Activated T-cell treated with anti-CD3 and anti-CD28 coated beads, Interleukin-2, amount 50 U/mL, for 72 hours (primary cell): ENCODE measurements at regions not wholly inside any gene's neighbourhood (a gene's known extent, or its start where the extent isn't known, plus 50 kb on each side); places are given as distances from the start of the nearest gene placed in this dataset.
A peak's percentile ranks its signal among the peaks of the same experiment; 100 is the strongest.

Experiments
- ATAC-seq, 2 donors: fragments of 150-1000 bp; cut with Tn5 transposase; replicated peaks in 1 of 2; 2 replicates each; pipeline ENCODE4 v1.10.0; 2021; ENCODE audit warnings: moderate library complexity in 2 of 2, mild to moderate bottlenecking in 1 of 2
- DNase-seq, 2 donors: peaks; one replicate each; pipeline ENCODE4 v3.0.0; 2021 to 2022; ENCODE audit warnings: mixed read lengths in 1 of 2
- H3K27ac Mint-ChIP-seq: one replicate; pipeline ENCODE4 v1.8.0; 2022; ENCODE audit warnings: mild to moderate bottlenecking, moderate library complexity, mixed read lengths
- H3K27me3 Mint-ChIP-seq: one replicate; pipeline ENCODE4 v1.8.0; 2022; ENCODE audit warnings: low read depth, mixed read lengths
- H3K36me3 Mint-ChIP-seq, 2 donors: one replicate each; pipeline ENCODE4 v1.8.0; 2022; ENCODE audit warnings: mixed read lengths in 2 of 2, mild to moderate bottlenecking in 1 of 2; ENCODE audit not compliant: insufficient read depth in 2 of 2
- H3K4me1 Mint-ChIP-seq: one replicate; pipeline ENCODE4 v1.8.0; 2022; ENCODE audit warnings: low read depth, mixed read lengths
- H3K4me3 Mint-ChIP-seq, 2 donors: one replicate each; pipeline ENCODE4 v1.8.0; 2022; ENCODE audit warnings: mild to moderate bottlenecking in 2 of 2, mixed read lengths in 2 of 2, moderate library complexity in 2 of 2
- H3K9me3 Mint-ChIP-seq, 2 donors: one replicate each; pipeline ENCODE4 v1.8.0; 2022; ENCODE audit warnings: mixed read lengths in 2 of 2

DNA sequence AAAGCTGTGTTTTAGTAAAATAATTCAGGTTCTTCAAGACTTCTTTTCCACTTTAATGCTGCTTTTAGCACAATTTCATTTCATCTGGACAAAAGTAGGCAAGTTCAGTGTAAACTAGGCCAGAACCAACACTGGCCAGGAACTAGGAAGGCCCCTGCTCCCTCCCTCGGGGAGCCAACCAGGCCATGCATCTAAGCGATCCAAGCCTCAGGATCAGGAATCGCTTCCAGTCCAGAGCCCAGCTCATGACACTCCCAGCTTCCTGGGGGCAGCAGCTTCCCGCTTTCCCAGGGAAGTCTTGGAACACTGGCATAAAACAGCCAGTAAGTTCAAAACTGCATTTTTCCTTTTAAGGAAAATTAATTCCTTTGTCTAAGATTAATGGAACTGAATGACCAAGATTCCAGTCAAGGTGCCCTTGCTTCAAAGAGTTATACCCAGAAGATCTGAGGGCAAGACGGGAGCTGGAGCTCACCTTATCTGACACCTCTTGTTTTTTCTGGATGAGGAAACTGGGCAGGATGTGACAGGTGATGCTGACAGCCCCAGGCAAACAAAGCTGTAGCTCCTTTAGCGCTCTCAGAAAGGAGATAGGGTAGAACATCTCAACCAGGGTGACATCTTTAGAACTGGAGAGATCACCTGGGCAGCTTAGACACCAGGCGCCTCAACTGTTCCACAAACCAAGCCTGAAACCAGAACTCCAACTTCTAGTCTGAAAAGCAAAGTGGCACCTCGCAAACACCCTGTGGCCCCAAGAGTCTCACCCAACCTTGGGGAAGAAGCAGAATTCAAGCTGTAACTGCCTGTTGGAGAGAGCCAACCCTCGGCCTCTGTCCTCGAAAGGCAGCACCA lies 61.4 kb upstream of the PNMA1 start:
- ATAC-seq (no peak), DNase-seq (no peak)
- H3K9me3 Mint-ChIP-seq = no peaks in the 10 kb centered on the region
- H3K36me3 Mint-ChIP-seq = peaks cover 0 to 2% of the 10 kb centered on the region in 2 donors
- no peak overlapping the region for H3K4me3 Mint-ChIP-seq
- peaks cover 82% of the 10 kb centered on the region for H3K4me1 Mint-ChIP-seq
- H3K27me3 Mint-ChIP-seq = no peaks in the 10 kb centered on the region
- H3K27ac Mint-ChIP-seq = peak overlapping the region; percentile 31

DNA sequence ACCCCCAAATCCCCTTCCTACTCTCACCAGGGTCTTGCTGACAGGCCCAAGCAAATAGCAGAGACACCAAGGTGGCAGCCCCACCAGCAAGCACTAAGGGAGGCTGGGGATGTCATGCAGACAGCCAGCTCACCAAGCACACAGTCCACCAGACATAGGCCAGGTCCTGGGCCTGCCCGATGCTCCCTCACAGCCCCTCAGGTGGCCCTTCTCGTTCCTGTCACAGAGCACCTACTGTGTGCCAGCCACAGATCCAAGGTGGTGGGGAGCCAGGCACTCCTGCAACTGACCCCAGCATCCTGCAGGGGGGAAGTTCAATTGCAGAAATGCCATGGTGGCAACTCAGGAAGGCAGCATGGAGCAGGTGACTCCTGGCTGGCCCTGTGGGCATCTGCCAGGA lies 60.5 kb upstream of the PNMA1 start:
- H3K4me1 Mint-ChIP-seq = peaks cover 91% of the 10 kb centered on the region
- DNase-seq (no peak), ATAC-seq (no peak)
- peak overlapping the region; percentile 51 for H3K27ac Mint-ChIP-seq
- H3K27me3 Mint-ChIP-seq = no peaks in the 10 kb centered on the region
- H3K36me3 Mint-ChIP-seq = peaks cover 0 to 2% of the 10 kb centered on the region in 2 donors
- peak overlapping the region; percentile 7 to 13 for H3K4me3 Mint-ChIP-seq
- H3K9me3 Mint-ChIP-seq = no peaks in the 10 kb centered on the region

DNA sequence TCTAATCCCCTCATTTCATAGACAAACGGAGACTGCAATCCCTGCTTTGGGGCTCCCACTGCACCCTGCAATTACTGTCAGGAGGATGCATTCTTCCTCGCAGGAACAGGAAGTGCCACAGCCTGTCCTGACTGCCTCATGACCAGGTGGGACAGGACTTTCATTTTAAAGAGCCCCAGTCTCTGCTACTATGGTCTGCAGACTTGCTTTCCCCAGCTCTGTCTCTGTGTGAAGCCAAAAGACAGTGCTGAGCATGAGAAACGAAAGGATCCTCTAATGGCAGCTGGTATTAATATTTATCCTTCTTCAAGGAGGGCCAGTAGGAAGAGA lies 60.0 kb upstream of the PNMA1 start:
- H3K27ac Mint-ChIP-seq = peak overlapping the region; percentile 51
- peaks cover 92% of the 10 kb centered on the region for H3K4me1 Mint-ChIP-seq
- H3K9me3 Mint-ChIP-seq = no peaks in the 10 kb centered on the region
- ATAC-seq (no peak), DNase-seq (no peak)
- H3K36me3 Mint-ChIP-seq = peaks cover 0 to 2% of the 10 kb centered on the region in 2 donors
- H3K27me3 Mint-ChIP-seq = no peaks in the 10 kb centered on the region
- peak overlapping the region in 1 of 2 donors; percentile 13 for H3K4me3 Mint-ChIP-seq

DNA sequence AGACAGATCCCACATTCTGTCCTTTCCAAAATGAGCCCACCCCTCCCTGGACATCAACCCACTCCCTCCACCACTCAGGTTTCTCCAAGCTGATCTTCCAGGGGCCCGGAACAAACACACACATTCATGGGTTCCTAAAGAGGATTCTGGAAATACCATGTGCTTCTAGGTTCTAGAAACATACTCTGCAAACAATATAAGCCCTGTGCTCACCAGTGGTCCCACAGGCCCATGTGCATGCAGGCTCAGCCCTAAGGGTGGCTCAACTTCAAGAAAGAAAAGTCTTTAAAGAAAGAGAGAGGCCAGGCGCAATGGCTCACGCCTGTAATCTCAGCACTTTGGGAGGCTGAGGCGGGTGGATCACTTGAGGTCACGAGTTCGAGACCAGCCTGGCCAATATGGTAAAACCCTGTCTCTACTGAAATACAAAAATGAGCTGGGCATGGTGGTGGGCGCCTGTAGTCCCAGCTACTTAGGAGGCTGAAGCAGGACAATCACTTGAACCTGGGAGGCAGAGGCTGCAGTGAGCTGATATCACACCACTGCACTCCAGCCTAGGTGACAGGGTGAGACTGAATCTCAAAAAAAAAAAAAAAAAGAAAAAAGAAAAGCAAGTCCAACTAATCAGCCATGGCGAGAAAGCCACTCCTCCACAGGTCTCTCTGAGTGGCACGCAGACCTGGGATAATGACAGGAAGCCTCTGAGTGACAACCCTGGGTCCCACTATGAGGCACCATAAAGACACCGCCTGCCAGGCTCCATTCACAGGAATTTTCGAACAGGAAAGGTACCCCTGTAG lies 59.5 kb upstream of the PNMA1 start:
- Mint-ChIP-seq H3K36me3 (peaks cover 0 to 3% of the 10 kb centered on the region in 2 donors), H3K27me3 (no peaks in the 10 kb centered on the region), H3K4me3 (no peak overlapping the region), H3K27ac (no peak overlapping the region), H3K9me3 (no peaks in the 10 kb centered on the region), H3K4me1 (peaks cover 87% of the 10 kb centered on the region)
- DNase-seq = no peak
- ATAC-seq = no peak

DNA sequence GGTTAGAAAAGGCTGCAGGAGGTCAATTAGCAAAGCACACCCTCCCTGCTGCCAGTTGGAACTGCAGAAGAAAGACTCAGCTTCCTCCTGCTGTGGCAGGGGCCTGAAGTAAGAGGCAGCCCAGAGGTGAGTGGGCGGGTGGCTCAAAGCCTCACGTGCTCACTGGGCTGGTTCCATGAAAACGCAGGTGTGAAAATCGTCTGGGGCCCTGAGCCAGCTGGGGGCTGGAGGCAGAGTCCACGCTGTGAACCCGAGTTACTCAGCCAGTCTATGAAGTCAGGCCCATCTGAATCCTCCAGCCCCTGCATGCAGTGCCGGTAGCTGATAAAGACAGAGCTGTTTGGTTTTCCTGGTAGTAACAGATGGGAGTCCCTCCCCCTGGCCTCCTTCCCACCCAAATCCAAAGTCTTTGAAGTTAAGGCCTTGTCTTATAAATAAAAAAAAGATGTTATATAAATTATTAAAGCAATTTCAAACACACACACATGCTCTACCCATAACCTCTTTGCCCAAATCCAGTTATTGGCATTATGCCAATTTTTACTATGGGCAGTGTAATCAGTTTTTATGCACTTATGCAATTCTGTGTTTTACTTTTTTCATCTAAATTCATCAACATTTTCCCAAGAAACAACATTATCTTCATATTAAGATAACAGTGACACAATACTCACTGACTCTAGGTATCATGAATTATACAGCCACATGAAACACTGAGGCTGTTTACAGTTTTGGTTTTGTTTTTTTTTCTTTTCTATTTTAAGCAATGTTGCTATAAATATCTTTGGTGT lies 57.9 kb upstream of the PNMA1 start:
- Mint-ChIP-seq H3K27me3 (no peaks in the 10 kb centered on the region), H3K9me3 (no peaks in the 10 kb centered on the region), H3K27ac (peak overlapping the region; percentile 94), H3K4me1 (peaks cover 79% of the 10 kb centered on the region), H3K4me3 (peak overlapping the region; percentile 24 to 78), H3K36me3 (peaks cover 0 to 3% of the 10 kb centered on the region in 2 donors)
- DNase-seq = peak; percentile 82 to 84
- ATAC-seq = peak; percentile 79 to 82

DNA sequence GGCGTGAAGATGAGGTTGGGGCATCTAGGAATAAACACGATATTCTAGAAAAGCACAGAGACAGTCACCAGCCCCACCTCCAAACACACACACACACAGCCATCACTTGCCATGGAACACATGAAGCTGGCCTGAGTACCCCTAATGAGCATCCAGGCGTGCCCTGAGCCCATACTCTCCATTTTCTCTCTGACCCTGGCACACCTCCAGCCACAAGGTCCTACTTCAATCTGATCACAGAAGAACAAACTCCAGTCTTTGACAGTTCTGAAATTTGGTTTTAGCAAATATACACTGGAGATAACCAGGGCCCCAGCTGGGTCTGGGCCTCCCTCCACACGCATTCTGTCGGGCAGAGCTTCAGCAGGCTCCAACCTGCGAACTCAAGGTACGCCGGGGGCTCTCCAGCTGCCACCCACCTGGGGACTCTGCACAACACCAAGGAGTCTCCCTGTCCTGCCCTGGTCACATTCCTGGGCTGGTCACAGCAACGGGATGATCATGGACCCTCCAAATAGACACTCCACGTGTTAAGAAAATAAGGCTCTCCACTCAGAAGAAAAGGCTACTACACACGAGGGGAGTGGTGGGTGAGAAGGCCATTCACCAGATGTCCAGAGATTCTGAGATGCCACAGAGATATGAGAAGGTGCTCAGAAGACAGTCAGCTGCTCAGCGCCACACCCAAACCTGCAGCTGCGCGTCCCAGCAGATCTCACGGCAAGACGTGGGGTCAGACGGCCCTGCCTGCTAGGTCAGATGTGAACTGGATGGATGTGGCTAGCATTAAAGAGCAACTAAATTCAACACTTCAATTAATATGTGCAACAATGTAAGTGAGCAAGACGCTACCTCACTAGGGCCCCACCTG lies 57.0 kb upstream of the PNMA1 start:
- DNase-seq (no peak), ATAC-seq (peak; percentile 9 to 18)
- peaks cover 81% of the 10 kb centered on the region for H3K4me1 Mint-ChIP-seq
- H3K4me3 Mint-ChIP-seq = peak overlapping the region; percentile 24 to 78
- H3K27ac Mint-ChIP-seq = peak overlapping the region; percentile 52
- H3K27me3 Mint-ChIP-seq = no peaks in the 10 kb centered on the region
- H3K36me3 Mint-ChIP-seq = peaks cover 0 to 3% of the 10 kb centered on the region in 2 donors
- H3K9me3 Mint-ChIP-seq = no peaks in the 10 kb centered on the region

DNA sequence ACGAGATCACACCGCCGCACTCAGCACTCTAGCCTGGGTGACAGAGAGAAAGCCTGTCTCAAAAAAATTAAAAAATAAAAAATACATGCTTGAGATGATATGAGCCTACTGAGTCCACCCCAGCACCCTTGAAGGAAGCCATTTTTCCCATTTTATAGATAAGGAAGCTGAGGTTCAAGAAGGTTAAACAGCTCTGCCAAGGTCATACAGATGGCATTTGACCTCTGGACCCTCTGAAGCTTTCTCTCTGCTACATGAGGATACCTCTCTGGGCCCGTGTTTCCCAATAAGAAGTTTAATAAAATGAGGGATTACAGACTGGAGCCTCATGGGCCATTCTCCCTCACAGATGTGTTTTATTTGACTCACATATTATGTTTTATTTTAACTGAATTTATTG lies 53.9 kb upstream of the PNMA1 start:
- no peak overlapping the region for H3K27ac Mint-ChIP-seq
- H3K36me3 Mint-ChIP-seq = peaks cover 0 to 3% of the 10 kb centered on the region in 2 donors
- peaks cover 79% of the 10 kb centered on the region for H3K4me1 Mint-ChIP-seq
- H3K9me3 Mint-ChIP-seq = no peaks in the 10 kb centered on the region
- H3K27me3 Mint-ChIP-seq = no peaks in the 10 kb centered on the region
- no peak overlapping the region for H3K4me3 Mint-ChIP-seq
- DNase-seq = no peak
- no peak for ATAC-seq

DNA sequence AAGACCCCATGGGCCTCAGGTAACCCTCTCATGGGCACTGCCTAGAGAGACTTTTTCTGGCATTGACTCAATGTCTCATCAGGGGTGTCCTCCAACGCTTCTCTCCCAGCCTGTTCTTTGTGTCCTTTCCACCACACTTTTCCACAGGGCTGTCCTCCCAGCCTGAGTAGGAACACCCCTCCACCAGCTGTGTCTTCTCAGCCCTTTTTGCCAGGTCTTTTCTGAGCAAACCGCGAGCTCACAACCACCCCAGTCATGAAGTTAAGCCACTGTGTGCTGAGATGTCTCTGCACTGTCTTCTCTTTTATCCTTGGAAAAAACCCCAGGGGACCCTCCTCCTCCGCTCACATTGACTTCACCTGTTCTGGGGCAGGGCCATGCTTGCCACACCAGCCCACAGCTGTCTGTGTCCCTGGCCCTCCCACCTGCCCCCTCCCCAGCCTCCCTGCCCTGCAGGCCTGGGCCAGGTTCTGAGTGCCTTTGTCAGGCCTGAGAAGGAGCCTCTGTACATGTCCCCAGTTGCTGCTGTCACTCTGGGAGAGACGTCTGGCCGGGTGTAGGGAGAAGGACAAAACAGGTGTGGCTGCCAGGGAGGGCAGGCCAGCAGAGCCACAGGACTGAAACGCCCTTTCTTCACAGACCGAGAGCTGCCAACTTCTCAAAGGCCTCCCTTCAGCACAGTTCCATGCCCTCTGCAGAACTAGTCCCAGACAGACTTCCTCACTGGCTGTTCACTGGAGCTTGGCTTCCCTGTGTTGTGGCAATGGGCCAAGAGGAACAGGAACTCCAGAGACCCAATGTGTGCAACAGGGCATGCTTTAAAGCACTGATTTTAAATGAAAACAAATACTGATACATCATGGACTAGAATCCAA lies 50.5 kb upstream of the PNMA1 start:
- H3K4me1 Mint-ChIP-seq = peaks cover 75% of the 10 kb centered on the region

More for the DNA sequence above, 50.5 kb upstream of the PNMA1 start:
- Mint-ChIP-seq H3K27me3 (no peaks in the 10 kb centered on the region), H3K36me3 (peaks cover 2% of the 10 kb centered on the region in 2 donors), H3K27ac (peak overlapping the region; percentile 49), H3K4me3 (no peak overlapping the region), H3K9me3 (no peaks in the 10 kb centered on the region)
- ATAC-seq (no peak), DNase-seq (no peak)
